ENCODE measurements at regions not wholly inside any gene's neighbourhood (a gene's known extent, or its start where the extent isn't known, plus 50 kb on each side); places are given as distances from the start of the nearest gene placed in this dataset.

DNA sequence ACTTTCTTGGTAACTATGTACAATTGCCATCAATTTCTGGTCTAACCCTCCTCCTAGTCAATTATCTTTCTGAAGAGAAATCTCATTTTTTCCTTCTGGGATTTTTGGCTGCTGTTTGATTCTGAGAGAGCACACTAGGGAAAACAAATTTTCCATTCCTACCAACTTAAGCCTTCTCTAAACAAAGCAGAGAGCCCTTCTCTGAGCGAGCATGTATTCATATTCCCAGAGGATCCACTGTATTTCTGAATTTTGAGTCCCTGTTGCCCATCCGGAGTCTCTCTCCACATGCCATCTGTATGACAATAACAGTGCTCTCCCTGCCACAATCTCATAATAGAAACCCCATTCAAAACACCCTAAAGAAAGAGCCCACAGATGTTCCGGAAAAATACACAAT is 78.5 kb downstream of the MAIP1 start:
- TF ChIP-seq CTCF (IDR thresholded peaks at IDR 0.05) = no peak
- TF ChIP-seq EZH2 (IDR thresholded peaks at IDR 0.05; ENCODE audit: borderline replicate concordance, insufficient read depth, low read depth, low read length, poor library complexity, severe bottlenecking) = no peak

Measured in B cell (primary cell).